ENCODE measurements at regions not wholly inside any gene's neighbourhood (a gene's known extent, or its start where the extent isn't known, plus 50 kb on each side); places are given as distances from the start of the nearest gene placed in this dataset.

DNA sequence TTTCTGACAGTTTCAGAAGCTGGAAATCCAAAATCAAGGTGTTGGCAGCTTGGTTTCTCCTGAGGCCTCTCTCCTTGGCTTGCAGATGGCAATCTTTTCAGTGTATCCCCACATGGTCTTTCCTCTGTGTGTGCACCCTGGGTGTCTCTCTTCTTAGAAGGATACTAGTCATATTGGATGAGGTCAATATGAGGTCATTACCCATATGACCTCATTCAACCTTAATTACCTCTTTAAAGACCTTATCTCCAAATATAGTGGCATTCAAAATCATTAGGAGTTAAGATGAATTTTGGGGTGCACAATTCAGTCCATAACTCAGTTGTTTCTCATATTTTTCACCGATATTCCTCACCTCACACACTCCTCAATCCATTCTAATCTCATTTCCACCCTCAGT is 92.4 kb upstream of the TGM3 start:
- TF ChIP-seq POLR2A (IDR thresholded peaks at IDR 0.05) (no peak), POLR2AphosphoS5 (IDR thresholded peaks at IDR 0.05) (no peak), EP300 (IDR thresholded peaks at IDR 0.05) (no peak)
- TF ChIP-seq, protein P1, sequence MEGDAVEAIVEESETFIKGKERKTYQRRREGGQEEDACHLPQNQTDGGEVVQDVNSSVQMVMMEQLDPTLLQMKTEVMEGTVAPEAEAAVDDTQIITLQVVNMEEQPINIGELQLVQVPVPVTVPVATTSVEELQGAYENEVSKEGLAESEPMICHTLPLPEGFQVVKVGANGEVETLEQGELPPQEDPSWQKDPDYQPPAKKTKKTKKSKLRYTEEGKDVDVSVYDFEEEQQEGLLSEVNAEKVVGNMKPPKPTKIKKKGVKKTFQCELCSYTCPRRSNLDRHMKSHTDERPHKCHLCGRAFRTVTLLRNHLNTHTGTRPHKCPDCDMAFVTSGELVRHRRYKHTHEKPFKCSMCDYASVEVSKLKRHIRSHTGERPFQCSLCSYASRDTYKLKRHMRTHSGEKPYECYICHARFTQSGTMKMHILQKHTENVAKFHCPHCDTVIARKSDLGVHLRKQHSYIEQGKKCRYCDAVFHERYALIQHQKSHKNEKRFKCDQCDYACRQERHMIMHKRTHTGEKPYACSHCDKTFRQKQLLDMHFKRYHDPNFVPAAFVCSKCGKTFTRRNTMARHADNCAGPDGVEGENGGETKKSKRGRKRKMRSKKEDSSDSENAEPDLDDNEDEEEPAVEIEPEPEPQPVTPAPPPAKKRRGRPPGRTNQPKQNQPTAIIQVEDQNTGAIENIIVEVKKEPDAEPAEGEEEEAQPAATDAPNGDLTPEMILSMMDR (IDR thresholded peaks at IDR 0.05), result no peak
- 100% methylated on average over 1 of the region's 1 CpG for WGBS, 2 donors (ENCODE audit: low coverage in 1 of 2)
- ATAC-seq, result no peak
- no peaks in the 10 kb centered on the region for H3K9me3 ChIP-seq
- H3K27ac ChIP-seq, result no peak overlapping the region
- H3K4me3 ChIP-seq, result no peak overlapping the region
- H3K36me3 ChIP-seq, result no peaks in the 10 kb centered on the region
- H3K27me3 ChIP-seq, result peaks cover 45% of the 10 kb centered on the region
- H3K4me1 ChIP-seq, result peaks cover 0 to 13% (median 0%) of the 10 kb centered on the region in 3 donors

DNA sequence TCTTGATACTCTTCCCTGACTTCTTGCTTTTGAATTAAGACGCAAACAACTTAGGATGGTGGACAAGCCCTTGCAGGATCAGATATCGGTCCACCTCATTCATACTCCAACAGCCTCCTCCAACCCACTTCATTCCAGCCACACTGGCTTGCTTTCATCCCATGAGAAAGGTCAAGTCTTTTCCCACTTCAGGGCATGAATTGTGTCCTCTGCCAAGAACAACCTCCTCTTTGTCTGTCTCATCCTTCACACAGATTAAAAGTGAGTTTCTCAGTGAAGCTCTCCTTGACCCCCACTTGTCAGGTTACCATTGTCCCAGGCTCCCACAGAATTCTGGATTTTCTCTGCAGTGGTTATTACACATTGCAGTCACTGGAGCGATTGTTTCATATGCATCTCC is 91.8 kb upstream of the TGM3 start:
- Histone ChIP-seq H3K9me3 (no peaks in the 10 kb centered on the region), H3K4me3 (no peak overlapping the region), H3K4me1 (peaks cover 0 to 13% (median 0%) of the 10 kb centered on the region in 3 donors), H3K36me3 (no peaks in the 10 kb centered on the region), H3K27me3 (peaks cover 48% of the 10 kb centered on the region), H3K27ac (no peak overlapping the region)
- 75 to 88% methylated on average over 2 to 3 of the region's 3 CpGs for WGBS, 2 donors (ENCODE audit: low coverage in 1 of 2)
- no peak for ATAC-seq
- no peak for TF ChIP-seq EP300 (IDR thresholded peaks at IDR 0.05)
- TF ChIP-seq POLR2AphosphoS5 (IDR thresholded peaks at IDR 0.05), result no peak
- TF ChIP-seq, protein P1 (IDR thresholded peaks at IDR 0.05), result no peak
- TF ChIP-seq POLR2A (IDR thresholded peaks at IDR 0.05), result no peak

DNA sequence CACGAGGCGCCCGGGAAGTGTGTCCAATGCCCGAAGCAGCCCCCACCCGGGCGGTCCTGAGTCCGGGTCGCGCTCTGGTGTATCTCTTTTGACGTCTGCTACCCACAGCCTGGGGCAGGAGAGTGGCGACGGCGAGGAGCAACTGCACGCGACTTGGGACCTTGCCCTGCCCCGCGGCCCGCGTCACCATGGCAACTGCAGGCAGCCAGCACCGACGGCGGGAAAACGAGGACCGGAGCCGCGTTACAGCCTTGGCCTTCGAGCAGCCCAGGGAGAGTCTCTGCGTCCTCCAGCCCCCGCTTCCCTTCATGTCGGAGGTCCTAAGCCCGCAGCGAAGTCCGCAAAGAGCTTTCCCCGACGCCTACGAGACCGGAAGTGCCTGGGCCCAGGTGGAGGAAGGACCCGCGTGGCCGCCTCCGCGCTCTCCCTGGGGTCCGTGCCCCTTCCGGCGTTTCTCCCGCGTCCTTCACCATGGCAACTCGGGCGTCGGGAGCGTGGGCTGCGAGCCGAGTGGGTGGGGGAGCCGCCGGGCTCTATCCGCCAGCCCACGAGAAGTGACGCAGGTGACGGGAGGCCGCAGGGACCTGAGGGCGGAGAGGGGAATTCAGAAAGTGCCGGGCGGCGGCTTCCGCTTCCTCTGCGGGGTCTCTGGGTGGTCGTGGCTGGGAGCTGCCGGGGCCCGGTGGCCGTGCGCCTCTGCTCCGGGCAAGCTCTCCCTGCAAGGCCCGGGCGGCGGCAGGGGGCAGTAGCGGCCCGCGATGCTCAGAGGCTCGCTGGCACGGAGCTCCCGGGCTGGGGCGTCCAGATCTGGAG is 88.6 kb upstream of the TGM3 start:
- TF ChIP-seq POLR2AphosphoS5 (IDR thresholded peaks at IDR 0.05) (no peak), EP300 (IDR thresholded peaks at IDR 0.05) (no peak), POLR2A (IDR thresholded peaks at IDR 0.05) (no peak)
- TF ChIP-seq, protein P1 (IDR thresholded peaks at IDR 0.05), result peak in 3 of 4 experiments; percentile 39 to 77 (median 61)
- Histone ChIP-seq H3K4me3 (peak overlapping the region; percentile 10 to 55), H3K4me1 (peaks cover 0 to 13% (median 0%) of the 10 kb centered on the region in 3 donors), H3K27ac (peak overlapping the region in 1 of 4 donors; percentile 7), H3K27me3 (peaks cover 71% of the 10 kb centered on the region), H3K36me3 (no peaks in the 10 kb centered on the region), H3K9me3 (no peaks in the 10 kb centered on the region)
- WGBS, 2 donors (ENCODE audit: low coverage in 1 of 2), result 5% methylated on average over 16 of the region's 82 CpGs; no CpG with 5 or more reads in 1 of the 2 donors
- peak; percentile 82 for ATAC-seq

DNA sequence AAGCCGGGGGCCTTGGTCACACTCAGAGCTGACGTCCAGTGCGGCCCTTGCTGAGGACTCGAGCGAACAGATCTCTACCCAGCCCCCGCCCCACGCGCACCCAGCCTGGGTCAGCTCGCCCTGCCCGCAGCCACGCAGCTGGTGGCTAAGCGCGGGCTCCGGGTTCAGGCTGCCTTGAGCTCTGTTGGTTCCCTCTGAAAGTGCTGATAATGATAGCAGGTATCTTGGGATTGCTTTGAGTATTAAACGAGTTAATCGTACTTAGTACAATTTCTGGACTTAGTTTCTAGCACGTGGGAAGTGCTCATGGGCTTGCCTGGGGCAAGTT is 88.1 kb upstream of the TGM3 start:
- Histone ChIP-seq H3K27ac (peak overlapping the region in 1 of 4 donors; percentile 7), H3K4me3 (peak overlapping the region in 1 of 2 donors; percentile 55), H3K27me3 (peaks cover 77% of the 10 kb centered on the region), H3K9me3 (no peaks in the 10 kb centered on the region), H3K4me1 (peaks cover 0 to 13% (median 0%) of the 10 kb centered on the region in 3 donors), H3K36me3 (no peaks in the 10 kb centered on the region)
- TF ChIP-seq EP300 (IDR thresholded peaks at IDR 0.05) (no peak), POLR2AphosphoS5 (IDR thresholded peaks at IDR 0.05) (no peak), POLR2A (IDR thresholded peaks at IDR 0.05) (no peak)
- TF ChIP-seq, protein P1 (IDR thresholded peaks at IDR 0.05), result no peak
- WGBS, 2 donors (ENCODE audit: low coverage in 1 of 2), result 4% methylated on average over 7 of the region's 17 CpGs; no CpG with 5 or more reads in 1 of the 2 donors
- ATAC-seq, result no peak

DNA sequence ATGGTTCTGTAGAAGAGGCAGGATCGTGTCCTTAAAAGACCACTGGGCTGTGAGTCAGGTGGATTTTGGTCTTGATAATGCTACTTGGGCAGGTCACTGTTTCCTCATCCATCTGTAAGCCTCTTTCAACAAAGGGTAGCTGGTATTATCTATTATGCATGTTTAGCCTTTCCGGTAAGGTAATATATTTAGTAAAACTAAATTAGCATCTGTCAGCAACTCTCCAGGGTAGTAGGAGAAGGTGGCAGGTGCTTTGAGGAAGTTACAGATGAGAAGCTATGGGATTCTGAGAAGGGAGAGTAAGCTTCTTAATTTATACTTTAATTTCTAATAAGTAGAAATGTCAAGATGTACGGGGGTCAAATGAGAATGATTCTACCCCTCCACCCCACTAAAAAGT is 86.9 kb upstream of the TGM3 start:
- H3K27me3 ChIP-seq, result peaks cover 82% of the 10 kb centered on the region
- ATAC-seq, result no peak
- no peaks in the 10 kb centered on the region for H3K36me3 ChIP-seq

More for the DNA sequence above, 86.9 kb upstream of the TGM3 start:
- Histone ChIP-seq H3K27ac (no peak overlapping the region), H3K4me3 (no peak overlapping the region), H3K9me3 (no peaks in the 10 kb centered on the region), H3K4me1 (peaks cover 0 to 13% (median 0%) of the 10 kb centered on the region in 3 donors)
- 75 to 76% methylated on average over 3 of the region's 3 CpGs for WGBS, 2 donors (ENCODE audit: low coverage in 1 of 2)
- TF ChIP-seq, protein P1 (IDR thresholded peaks at IDR 0.05), result no peak
- no peak for TF ChIP-seq POLR2AphosphoS5 (IDR thresholded peaks at IDR 0.05)
